GM19438 (cell line): ENCODE measurements at regions not wholly inside any gene's neighbourhood (a gene's known extent, or its start where the extent isn't known, plus 50 kb on each side); places are given as distances from the start of the nearest gene placed in this dataset.
A peak's percentile ranks its signal among the peaks of the same experiment; 100 is the strongest.
"Not testable (repeated sequence)": the region's sequence is repeated elsewhere in the genome, so short reads cannot be mapped to it uniquely, and the experiment has no call there.

ENCODE experiments used
- ATAC-seq: cut with Tn5 transposase; IDR thresholded peaks from one replicate; pipeline ENCODE4 v1.9.1; 2021; ENCODE audit warnings: low read depth; ENCODE audit not compliant: unreplicated experiment

DNA sequence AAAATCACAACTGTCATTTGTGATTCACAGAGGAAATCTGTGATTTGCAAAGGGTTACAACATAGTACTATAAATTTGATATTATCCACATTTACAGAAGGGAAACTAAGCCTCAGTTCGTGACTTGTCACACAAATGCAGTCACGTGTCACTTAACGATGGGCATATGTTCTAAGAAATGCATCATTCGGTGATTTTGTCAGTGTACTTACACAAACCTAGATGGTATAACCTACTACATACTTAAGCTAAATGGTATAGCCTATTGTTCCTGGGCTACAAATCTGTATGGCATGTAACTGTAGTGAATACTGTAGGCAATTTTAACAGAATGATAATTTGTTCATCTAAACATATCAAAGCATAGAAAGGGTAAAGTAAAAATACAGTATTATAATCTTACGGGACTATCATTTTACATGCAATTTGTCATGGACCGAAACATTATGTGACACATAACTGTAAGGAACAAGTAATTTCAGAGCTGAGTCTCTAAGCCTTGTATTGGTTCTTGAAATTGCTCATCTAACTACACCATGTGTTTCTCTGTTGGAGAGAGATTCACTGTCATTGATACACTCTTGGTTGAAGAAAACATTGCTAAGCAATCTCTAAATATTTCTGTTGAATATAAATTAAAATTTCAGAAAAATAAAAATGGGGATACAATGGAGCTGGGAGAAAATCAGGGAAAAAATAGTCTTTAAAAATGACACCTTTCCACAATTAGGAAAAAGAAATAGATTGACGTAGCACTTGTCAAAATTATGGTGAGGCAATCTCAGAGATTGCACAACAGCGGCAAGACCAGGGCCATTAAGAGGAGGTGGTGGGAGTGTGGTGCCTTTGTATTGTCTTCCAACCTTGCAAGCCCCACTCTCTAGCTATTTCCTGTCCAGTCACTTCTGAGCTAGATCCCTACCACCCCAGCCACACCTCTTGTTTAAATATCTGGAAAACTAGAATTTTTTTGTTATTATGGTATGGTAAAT lies 645.8 kb upstream of the TBL1XR1 start:
- ATAC-seq: no peak

DNA sequence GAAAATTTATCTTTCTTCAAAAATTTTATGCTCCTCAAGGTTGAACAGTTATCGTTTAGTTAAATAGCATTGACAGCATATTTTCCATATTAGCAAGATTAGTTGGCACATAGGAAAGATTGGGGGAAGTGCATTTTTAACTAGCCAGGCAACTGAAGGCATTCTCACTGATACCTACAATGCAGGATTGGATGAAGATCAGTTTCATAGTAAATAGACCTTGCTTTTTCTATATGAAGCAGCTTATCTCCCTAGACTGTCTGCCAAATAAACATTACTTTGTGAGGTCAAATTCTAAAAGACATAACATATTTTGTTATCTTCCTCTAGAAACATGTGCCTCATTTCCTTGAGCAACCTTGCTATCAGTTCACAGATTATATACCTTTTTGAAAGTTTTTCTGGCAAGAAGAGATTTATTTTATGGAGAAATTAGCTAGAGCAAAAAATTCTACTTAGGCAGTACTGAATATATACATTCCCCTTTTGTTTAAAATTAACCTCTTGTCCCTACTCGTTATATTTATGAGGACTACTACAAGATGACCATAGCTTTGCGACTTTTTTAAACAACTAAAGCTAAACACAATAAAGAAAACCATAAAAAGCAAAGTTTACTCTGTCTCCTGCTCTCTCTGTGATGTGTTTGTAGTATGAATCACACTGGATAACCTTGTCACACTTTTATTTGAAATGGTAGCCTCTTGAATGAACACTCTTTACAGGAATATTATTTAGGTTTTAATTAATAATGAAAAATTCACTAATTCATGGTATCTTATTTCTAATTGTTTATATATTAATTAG lies 654.9 kb upstream of the TBL1XR1 start:
- ATAC-seq: no peak

DNA sequence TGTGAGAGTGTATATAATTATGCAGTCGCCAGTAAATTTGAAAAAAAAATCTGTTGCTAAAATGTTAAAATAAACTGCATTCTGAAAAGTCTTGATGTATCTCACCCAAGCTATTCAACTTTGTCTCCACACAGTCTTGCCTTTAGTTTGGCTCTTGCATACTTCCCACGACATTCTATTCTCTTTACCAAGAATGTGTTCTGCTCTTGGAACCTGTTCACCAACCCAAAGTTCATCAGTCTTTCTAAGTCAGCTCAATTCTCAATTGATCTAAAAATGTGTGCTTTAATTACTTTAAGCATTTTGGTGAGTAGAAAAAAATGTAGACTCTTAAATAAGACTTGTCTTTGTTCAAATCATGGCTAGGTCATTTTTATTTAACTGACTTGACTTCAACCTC lies 657.7 kb upstream of the TBL1XR1 start:
- no peak for ATAC-seq

DNA sequence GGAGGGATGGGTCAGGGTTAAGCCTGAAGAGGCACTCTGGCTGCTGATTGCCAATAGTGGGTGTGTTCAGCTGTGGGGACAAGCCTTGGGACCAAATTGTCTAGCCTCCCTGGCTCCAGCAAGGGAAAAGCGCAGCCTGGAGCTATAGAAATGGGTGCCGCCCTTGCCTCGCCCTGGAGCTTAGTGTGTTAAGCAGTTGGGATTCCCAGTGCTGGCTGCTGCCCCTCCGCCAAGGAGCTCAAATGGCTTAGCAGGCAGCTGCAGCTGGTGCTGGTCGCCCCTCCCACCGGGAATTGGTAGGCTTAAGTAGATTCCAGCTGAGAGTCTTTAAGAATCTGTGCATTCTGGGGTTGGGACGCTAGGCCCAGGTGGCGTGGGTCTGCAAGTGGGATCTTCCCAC lies 662.9 kb upstream of the TBL1XR1 start:
- ATAC-seq: no peak

DNA sequence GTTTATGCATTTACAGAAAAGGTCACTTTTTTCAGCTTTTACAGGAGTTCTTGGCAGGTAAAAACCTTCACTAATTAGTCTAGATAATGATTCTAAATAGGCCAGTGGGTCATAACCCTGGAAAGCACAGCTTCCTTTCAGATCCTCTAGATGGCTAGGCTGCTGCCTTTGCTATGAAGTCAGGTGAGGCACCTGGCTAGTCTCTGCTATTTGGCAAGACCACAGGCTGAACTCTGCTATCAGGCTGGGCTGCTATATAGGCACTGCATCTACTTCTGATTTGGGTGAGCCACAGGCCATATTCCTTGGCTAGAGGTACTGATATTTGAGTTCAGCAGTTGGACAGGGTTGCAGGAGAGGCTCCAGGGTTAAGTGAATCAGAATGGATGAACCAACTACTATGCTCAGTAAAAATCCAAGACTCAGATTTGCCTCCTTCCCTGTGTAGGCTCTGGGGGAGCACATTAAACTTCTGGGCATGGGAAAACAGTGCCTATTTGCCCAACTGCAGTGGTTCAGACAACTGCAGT lies 665.7 kb upstream of the TBL1XR1 start:
- ATAC-seq: no peak

DNA sequence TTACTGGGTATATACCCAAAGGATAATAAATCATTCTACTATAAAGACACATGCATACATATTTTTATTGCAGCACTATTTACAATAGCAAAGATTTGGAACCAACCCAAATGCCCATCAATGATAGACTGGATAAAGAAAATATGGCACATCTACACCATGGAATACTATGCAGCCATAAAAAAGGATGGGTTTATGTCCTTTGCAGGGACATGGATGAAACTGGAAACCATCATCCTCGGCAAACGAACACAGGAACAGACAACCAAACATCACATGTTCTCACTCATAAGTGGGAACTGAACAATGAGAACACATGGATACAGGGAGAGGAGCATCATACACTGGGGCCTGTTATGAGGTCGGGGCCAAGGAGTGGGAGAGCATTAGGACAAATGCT lies 665.0 kb upstream of the KCNMB2 start:
- not testable (repeated sequence) for ATAC-seq

DNA sequence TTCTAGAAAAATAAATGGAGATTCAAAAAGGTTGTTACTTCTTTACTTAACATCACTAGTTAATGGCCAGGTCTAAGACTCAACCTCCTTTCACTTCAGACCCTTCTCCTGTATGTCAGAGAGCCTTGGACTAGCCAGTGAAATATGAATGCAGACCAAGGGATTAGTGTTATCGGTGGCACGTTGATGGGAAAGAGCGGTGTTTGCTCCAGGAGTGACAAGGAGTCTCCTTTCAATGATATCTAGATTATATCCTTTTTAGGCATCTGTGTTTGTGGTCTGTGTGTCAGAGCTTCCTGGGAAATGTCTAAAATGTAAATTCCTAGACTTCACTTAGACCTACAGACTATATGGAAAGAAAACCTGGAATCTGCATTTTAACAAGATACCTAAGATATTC lies 658.0 kb upstream of the KCNMB2 start:
- ATAC-seq: no peak

DNA sequence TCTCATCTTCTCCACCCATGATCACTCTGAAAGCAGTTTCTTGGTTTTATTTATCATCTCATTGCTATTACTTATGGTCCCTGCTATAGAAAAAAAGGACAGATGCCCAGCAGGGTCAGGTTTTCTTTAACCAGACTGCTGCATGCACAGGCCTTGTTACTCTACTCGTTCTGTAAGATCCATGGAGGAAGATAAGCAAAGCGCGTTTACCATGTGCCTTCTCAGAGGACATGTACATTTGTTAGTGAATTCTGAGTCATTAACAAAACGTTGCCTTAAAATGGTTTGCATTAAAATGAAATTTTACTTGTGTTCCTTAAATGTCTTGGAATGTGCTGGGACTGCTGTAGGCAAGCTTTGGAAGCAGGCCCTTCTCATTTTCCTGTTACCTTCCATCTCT lies 657.3 kb upstream of the KCNMB2 start:
- no peak for ATAC-seq

DNA sequence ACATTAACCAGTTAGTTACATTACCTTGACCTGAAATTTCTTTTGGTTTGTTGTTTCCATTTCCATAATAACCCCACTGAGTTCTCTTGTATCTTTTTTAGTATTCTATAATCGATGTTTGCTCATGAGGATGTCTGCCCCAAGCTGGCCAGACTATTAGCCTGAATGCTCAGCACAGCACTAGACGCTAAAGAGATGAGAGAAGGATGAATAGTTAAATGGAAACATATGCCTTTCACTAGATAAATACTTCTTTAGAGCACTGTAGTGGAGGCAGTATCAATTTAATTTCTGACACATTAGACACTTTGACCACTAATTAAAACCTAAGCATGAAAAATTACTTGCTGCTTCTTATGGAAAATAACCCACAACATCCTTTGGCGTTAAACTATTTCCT lies 654.9 kb upstream of the KCNMB2 start:
- ATAC-seq: no peak

DNA sequence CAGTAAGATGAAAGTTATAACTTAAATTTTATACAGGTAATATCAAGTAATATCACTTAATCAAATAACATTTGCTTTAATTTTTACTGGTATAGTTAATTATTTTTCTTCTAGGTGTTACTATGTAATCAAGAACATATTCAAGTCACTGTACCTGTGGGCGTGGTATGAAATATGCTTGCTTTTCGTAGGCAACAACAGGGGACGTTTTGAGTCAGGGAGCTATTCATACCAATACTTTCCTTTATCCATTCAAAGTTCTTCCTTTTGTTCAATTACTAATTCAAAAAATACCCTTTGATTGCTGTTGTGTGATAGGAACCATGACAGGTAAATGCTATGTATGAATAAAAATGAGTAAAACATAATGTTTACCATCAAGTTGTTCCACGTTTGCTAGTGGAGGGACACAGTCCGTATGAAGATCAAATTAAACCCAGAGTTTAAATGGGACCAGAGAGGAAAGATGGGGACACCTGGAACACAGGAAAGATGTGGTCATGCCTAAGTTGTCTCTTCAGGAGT lies 654.0 kb upstream of the KCNMB2 start:
- no peak for ATAC-seq

DNA sequence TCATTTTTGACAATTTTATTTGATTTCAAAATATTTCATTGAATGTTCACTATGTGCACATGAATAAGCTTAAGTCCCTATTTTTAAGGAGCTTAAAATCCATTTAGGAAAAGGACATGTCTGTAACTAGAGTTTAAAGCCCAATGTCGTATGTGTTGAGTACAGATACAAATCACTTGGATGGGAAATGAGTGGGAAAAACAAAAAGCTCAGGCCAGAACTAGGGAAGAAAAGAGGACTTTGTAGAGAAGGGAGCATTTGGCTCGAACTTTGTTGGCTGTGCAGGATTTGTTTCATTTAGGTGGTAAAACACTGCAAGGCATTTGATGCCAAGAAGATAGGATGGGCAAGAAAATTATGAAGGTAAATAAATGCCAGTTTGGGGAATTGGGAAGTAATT lies 653.1 kb upstream of the KCNMB2 start:
- no peak for ATAC-seq

DNA sequence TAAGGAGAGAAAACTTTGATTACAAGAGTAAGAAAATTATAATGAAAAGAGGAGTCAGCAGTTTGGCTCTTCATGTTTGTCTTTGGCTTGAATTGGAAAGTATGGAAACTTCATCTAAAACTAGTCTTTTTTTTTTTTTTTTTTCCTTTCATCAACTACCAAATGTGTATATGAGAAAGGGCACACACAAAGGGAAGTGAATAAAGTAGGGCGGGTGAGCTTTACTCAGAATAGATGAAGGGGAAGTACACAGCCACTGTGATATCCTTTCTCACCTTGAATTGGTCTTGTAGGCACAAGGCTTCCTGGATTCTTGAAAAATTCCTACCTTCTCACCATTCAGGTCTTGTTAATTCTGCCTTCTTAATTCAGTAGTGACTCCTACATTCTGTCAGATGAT lies 652.3 kb upstream of the KCNMB2 start:
- ATAC-seq: no peak

DNA sequence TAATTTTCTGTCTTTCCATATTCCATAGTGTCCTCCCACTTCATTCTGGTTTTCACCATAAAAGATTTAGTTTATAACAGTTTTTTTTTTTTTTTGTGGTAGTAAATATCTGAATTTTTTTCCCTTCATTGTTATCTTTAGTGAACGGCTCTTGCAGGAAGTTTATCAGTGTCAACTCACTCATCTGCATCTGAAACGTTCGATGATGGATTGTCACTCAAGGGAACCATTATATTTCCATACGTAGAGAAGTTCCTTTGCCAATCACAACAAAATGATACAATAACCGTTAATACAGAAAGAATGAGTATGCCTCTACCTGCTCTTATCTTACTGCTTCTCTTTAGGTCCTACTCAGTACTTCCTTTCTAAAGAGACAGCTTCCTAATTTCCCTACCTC lies 651.2 kb upstream of the KCNMB2 start:
- ATAC-seq: no peak

DNA sequence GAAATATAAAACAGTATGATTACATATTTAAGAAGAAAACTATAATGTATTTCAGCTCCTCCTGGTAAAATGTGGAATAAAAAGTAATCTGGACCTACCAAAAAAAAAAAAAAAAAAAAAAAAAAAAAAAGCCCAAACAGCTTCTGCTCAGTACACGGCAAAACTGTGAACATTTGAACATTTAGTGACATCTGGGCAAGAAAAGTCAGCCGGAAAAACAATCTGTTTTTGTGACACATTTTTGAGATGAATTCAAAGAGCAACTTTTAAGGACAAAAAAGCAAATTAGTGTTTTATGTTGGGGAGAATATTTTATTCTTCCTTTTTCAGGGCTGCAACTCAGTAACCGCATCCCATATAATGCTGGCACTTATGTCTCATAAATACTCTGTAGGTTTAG lies 649.7 kb upstream of the KCNMB2 start:
- ATAC-seq: no peak

DNA sequence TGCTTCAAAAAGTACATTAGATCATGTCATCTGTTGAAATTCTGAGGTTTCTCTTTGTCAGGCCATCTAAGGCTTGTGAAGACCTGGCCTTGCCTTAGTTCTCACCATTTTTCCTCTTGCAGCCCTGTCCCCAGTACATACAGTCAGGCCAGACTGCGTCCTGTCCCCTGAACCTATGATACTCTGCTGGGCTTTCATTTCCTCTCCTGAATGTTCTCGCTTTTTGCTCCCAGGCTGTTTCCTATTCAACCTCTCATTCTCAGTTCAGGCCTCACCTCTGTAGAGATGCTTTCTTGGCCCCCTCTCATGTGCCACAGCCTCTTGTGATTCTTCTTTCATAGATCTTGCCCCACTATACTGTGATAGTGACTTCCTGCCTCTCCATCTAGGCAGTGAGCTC lies 648.8 kb upstream of the KCNMB2 start:
- peak; percentile 65 for ATAC-seq

DNA sequence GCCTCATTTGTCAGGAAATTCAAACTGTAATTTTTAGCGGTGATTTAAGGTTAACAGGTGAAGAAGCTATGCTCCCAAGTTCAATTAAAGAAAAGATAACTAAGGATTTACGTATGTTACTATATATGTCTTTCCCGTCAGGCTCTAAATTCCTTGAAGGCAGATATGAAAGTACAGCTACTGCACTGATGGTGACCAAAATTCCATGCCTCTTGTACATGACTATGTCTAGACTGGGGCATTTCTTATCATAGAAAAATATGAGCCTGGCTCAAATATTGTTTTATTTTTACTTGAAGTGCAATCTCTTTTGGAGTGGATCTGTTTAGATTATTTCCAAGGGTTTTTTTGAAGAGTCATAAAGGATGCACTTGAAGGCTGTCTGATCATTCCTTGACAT lies 647.1 kb upstream of the KCNMB2 start:
- ATAC-seq: no peak

DNA sequence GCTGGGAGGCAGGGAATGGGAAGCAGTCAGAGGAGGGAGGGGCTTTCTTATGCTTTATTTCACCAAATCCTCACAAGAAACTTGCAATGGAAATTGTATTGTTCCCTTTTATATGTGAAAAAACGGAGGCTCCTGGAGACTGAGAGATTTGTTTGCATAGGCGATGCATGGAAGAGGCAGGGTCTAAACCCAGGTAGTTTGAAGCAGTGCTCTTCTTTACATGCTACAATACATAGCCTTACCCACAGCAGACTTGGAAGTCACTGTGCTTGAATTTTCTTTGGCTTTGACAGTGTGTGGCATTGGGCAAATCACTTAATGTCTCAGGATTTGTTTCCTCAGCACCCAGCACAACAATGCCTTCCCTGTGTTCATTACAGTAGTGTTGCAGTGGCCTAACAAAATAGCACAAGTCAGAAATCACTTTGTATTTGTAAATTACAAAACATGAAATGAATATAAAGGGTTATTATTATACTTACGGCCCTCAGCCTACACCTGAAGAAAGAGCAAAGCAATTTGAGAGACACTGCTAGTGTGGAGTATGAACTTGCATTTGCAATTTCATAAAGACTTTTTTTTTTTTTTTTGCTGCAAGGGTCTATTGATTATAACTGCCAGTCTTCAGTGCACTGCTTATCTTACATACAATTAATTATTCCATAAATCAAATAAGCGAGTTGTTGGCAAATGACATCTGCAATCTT lies 646.4 kb upstream of the KCNMB2 start:
- ATAC-seq: no peak

DNA sequence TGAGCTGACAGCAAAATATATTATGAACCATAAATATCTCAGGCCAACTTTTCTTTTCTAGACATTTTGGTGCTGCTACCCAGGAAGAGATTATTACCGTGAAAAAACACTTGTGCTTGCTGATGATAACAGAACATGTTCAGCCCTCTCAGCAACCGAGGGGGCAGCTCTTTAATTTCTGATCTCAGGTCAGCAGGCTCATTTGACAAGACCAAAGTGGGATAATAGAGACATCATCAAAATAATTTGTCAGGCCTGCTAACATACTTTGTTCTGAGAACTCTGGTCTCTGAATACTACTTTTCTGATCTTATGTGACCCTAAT lies 645.9 kb upstream of the KCNMB2 start:
- ATAC-seq: no peak

DNA sequence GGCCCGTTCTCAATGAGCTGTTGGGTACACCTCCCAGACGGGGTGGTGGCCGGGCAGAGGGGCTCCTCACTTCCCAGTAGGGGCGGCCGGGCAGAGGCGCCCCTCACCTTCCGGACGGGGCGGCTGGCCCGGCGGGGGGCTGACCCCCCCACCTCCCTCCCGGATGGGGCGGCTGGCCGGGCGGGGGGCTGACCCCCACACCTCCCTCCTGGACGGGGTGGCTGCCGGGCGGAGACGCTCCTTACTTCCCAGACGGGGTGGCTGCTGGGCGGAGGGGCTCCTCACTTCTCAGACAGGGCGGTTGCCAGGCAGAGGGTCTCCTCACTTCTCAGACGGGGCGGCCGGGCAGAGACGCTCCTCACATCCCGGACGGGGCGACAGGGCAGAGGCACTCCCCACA lies 644.7 kb upstream of the KCNMB2 start:
- not testable (repeated sequence) for ATAC-seq

DNA sequence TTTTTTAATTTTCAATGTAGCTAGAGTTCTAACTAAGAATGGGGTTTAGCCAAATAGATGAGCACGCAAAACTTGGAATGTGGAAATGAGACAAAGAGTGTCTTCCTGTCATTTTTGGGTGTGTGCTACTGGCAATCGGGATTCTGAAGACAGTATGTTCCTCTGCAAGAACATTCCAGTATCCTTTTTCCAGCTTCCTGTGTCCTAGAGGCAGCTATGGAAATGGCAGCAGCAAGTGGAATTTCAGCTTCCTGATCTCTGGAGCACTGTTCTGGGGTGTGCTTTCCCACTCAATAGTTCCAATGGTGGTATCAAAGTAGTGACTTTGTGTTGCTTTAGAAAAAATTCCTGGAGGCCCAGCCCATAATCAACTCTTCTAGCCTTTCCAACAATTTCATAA lies 642.9 kb upstream of the KCNMB2 start:
- ATAC-seq: no peak
